ENCODE measurements at regions not wholly inside any gene's neighbourhood (a gene's known extent, or its start where the extent isn't known, plus 50 kb on each side); places are given as distances from the start of the nearest gene placed in this dataset.
A peak's percentile ranks its signal among the peaks of the same experiment; 100 is the strongest.
"Not testable (repeated sequence)": the region's sequence is repeated elsewhere in the genome, so short reads cannot be mapped to it uniquely, and the experiment has no call there.

GRCh38 chr15:26128611-26129140 lies 265.5 kb upstream of the ATP10A start:
- DNase-seq (ENCODE audit: low spot score) (no peak), FAIRE-seq (no peak)

DNA sequence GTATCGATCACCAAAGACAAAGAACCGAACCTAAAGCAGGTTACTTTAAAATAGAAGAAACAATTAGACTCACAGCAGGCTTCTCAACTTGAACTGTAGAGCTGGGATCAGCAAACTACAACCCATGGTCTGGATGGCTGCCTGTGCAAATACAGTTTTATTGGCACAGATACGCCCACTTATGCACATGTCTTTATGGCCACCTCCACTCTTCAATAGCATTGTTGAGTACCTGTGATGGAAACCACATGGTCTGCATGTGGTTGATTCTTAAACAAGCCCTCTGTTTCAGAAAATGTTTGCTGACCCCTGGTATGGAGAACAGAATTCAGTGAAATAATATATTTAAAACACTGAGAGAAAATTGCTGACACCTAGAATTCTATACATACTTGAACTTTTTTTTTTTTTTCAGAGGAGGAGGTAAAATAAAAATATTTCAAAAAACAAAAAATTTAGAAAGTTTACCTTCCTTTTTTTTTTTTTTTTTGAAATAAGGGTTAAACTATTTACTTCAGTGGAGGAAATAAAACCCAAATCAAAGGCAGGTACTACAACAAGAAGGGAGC lies 263.8 kb upstream of the ATP10A start:
- FAIRE-seq (no peak), DNase-seq (ENCODE audit: low spot score) (no peak)

- FAIRE-seq: no peak
- no peak for DNase-seq (ENCODE audit: low spot score)
Observed at GRCh38 chr15:26126070-26126469, 262.9 kb upstream of the ATP10A start.

DNA sequence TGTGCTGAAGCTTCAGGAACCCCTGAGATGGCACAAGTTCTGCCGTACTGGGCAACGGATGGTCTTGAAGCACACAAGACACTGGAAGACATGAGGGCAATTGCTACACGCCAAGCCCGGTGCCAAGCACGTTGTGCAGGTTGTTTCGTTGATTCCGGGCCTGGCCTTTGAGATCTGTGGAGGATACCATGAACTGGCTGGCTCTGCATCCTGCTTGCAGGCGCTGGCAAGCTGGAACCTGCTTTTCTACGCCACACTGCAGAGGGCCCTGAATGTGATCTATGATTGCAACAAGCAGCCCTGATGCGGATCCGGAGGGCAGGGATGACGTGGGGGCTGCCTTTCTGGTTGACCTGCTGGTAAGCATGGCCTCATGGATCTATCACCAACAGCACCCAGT lies 262.5 kb upstream of the ATP10A start:
- FAIRE-seq: no peak
- no peak for DNase-seq (ENCODE audit: low spot score)

- DNase-seq (ENCODE audit: low spot score) (no peak), FAIRE-seq (no peak)
Observed at GRCh38 chr15:26119322-26119721, 256.2 kb upstream of the ATP10A start.

DNA sequence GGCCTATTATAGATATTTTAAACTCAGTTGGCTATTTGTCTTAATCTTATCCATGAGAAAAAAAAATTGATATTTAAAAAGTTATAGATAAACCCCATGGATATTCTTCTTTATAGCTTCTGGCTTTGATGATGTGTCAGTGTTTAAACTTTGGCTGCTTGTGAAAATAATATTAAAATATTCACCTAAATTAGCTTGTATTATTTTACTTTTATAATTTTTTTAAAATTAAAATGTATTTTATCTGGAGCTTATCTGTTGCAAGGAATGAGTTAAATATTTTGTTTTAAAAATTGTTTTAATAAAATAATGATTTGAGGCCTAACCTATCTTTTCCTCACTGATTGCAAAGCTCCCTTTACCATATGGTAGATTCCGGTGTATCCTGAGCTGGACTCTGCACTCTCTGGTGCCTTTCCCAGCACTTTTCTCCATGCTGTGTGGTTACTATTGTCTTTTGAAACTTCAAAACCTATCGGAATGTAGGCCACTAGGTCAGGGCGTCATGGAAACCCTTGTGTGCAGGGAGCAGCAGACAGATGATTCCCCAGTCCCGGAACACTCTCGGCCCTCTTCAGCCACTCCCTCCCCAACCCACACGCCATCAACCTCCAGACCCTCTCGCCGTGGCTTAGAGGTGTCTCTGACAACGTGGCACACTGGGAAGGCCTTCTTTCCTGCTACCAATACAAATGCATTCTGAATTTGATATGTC lies 252.3 kb upstream of the ATP10A start:
- DNase-seq (ENCODE audit: low spot score) (peak; percentile 13), FAIRE-seq (no peak)

DNA sequence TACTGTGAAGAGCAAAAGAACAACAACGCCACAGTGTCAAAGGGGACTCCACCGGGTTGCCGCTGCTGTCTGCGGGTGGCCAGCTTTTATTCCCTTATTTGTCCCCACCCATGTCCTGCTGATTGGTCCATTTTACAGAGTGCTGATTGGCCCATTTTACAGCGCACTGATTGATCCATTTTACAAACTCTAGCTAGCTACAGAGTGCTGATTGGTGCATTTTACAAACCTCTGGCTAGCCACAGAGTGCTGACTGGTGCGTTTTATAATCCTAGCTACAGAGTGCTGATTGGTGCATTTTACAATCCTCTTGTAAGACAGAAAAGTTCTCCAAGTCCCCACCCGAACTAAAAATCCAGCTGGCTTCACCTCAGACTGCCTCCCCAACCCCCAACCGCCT lies 251.0 kb upstream of the ATP10A start:
- FAIRE-seq; DNase-seq (ENCODE audit: low spot score): not testable (repeated sequence)

- no peak for FAIRE-seq
- no peak for DNase-seq (ENCODE audit: low spot score)
Observed at GRCh38 chr15:26113296-26113695, 250.2 kb upstream of the ATP10A start.

- FAIRE-seq: no peak
Observed at GRCh38 chr15:26109203-26109602, 246.1 kb upstream of the ATP10A start.

GRCh38 chr15:26106556-26106955 lies 243.4 kb upstream of the ATP10A start:
- FAIRE-seq (no peak), DNase-seq (ENCODE audit: low spot score) (no peak)

More at GRCh38 chr15:26109203-26109602, 246.1 kb upstream of the ATP10A start:
- DNase-seq (ENCODE audit: low spot score): no peak

DNA sequence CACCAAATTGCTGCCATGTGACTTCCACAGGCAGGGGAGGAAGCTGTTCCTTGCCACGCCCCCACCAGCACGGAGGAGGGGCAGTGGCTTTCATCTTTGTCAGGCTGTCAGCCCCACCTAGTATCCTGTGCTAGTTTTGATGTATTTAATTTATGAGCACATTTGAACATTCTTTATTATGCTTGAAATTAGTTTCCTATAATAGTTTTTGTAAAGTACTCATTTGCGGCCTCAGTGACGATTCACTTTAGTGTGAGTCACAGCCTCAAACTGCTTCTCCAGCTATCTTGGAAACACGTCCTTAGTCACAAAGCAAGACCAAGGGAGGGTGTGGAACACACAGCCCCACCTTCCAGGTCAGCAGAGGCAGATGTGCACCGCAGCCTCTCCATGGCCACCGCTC lies 239.9 kb upstream of the ATP10A start:
- FAIRE-seq (no peak), DNase-seq (ENCODE audit: low spot score) (peak; percentile 63)

GRCh38 chr15:26102365-26102764 lies 239.2 kb upstream of the ATP10A start:
- FAIRE-seq: no peak

GRCh38 chr15:26101443-26101842 lies 238.3 kb upstream of the ATP10A start:
- FAIRE-seq (no peak), DNase-seq (ENCODE audit: low spot score) (no peak)

More at GRCh38 chr15:26102365-26102764, 239.2 kb upstream of the ATP10A start:
- DNase-seq (ENCODE audit: low spot score): no peak

GRCh38 chr15:26098801-26099200 lies 235.7 kb upstream of the ATP10A start:
- FAIRE-seq: no peak

DNA sequence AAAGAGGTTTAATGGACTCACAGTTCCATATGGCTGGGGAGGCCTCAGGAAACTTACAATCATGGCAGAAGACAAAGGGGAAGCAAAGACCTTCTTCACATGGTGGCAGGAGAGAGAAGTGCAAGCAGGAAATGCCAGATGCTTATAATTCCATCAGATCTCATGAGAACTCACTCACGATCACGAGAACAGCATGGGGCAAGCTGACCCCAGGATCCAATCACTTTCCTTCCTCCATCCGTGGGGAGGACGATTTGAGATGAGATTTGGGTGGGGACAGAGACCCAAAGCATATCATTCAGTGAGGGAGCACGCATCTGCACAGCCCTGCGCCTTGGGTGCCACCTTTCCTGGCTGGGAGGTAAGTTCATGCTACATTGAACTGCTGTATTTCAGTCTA lies 234.1 kb upstream of the ATP10A start:
- no peak for FAIRE-seq
- no peak for DNase-seq (ENCODE audit: low spot score)

More at GRCh38 chr15:26098801-26099200, 235.7 kb upstream of the ATP10A start:
- DNase-seq (ENCODE audit: low spot score): no peak

DNA sequence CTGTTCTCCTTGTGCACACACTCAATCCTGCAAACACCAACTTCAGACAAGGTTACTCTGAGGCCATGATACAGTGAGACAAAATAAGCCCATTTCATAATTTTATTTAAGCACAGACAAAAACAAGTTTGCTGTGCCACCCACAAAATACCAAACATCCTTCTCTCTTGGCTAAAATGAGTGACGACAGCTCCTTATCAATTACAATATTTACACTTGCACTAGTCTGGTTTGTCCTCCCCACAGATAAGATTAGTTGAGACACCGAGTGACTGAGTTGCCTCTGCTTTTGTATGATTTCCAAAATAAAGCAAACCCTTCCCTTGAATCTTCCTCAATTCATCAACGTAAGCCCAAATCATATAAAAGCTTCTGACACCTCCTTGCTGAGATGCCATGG lies 233.5 kb upstream of the ATP10A start:
- DNase-seq (ENCODE audit: low spot score) (no peak), FAIRE-seq (no peak)

DNA sequence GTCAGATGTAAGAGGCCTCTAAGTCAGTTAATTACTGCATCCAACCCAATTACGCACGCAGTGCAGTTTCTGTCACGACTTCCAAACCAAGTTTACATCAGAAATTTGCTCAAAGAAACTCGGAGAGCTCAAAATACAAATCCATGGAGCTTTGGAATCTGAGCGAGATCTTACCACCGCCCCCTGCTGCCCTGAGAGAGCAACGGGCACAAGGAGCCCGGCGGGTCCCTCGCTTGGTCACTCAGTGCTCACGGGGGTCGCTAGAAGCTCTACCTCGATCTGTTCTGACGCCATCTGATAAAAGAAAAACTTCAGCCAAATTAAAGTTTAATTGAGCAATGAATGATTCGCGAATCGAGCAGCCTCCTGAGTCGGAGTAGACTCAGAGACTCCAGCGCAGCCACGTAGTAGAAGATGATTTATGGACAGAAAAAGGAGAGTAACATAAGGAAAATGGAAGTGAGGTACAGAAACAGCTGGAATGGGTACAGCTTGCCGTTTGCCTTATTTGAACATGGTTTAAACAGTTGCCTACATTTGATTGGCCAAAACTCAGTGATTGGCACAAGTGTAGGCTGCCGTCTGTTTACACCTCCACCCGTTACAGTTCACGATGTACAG lies 232.7 kb upstream of the ATP10A start:
- FAIRE-seq (peak; percentile 52), DNase-seq (ENCODE audit: low spot score) (no peak)

DNA sequence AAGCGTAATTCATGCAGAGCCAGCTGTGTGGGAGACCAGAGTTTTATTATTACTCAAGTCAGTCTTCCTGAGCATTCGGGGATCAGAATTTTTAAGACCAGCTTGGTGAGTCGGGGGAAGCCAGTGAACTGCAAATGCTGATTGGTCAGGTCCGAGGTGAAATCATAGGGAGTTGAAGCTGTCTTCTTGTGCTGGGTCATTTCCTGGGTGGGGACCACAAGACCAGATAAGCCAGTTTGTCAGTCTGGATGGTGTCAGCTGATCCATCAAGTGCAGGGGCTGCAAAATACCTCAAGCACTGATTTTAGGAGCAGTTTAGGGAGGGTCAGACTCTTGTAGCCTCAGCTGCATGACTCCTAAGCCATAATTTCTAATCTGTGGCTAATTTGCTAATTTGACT lies 228.1 kb upstream of the ATP10A start:
- DNase-seq (ENCODE audit: low spot score) (no peak), FAIRE-seq (no peak)

DNA sequence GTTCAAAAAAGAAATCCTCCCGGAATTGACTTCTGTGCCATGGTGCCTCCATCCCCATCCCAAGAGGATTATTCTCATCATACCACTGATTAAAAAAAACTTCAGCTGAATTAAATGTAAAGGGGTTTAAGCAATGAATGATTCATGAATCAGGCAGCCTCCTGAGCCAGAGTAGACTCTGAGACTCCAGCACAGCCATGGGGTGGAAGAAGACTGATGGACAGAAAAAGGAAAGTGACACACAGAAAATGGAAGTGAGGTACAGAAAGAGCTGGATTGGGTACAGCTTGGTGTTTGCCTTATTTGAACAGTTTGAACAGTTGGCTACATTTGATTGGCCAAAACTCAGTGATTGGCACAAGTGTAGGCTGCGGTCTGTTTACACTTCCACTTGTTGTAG lies 224.8 kb upstream of the ATP10A start:
- DNase-seq (ENCODE audit: low spot score): no peak
- no peak for FAIRE-seq

GRCh38 chr15:26087395-26087794 lies 224.3 kb upstream of the ATP10A start:
- no peak for FAIRE-seq
- peak; percentile 51 for DNase-seq (ENCODE audit: low spot score)

DNA sequence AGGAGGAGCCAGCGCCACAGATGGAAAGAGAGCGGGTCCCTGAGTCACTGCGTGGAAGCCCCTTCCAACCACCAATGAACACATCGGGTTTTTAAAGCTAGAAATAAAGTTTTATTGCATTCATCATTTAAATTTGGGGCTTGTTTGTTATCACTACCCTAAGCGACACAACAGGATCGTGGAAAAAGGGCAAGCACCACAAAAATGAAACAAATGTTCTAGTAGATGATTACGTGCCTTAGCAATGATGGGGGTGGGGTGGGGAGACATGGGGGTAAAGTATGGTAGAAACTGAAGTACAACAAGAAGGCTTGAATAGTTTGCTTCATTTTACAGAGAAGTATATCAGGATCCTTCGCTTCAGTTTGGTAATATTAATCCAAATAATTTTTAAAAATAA lies 221.6 kb upstream of the ATP10A start:
- no peak for FAIRE-seq
- DNase-seq (ENCODE audit: low spot score): no peak

- no peak for FAIRE-seq
- DNase-seq (ENCODE audit: low spot score): peak; percentile 16
Observed at GRCh38 chr15:26083896-26084295, 220.8 kb upstream of the ATP10A start.

All from urothelium cell line (cell line).